HEK293 (cell line): ENCODE measurements at regions not wholly inside any gene's neighbourhood (a gene's known extent, or its start where the extent isn't known, plus 50 kb on each side); places are given as distances from the start of the nearest gene placed in this dataset.

Source experiments
- CTCF ChIA-PET: fragments of 350-600 bp; formaldehyde crosslinking; extraction: SDS; loops from one replicate; lab custom pipeline; 2021; ENCODE audit warnings: antibody characterized with exemption; lab: Yijun Ruan, JAX
- POLR2A ChIA-PET: fragments of 300-600 bp; formaldehyde crosslinking; extraction: SDS; loops from one replicate; lab custom pipeline; 2020; ENCODE audit warnings: antibody characterized with exemption, inconsistent platforms; lab: Yijun Ruan, JAX
- H3K27ac ChIP-seq: fragments of 200-500 bp; sonication (Bioruptor generic); 2 replicates; pipeline ENCODE4 v1.5.1; 2014; ENCODE audit warnings: low read depth, low read length, control low read depth, inconsistent platforms; ENCODE audit errors: extremely low read depth
- H3K36me3 ChIP-seq, 2 experiments: fragments of 200-500 bp in 1 of 2; sonication (Bioruptor generic) in 1 of 2; 1 replicate in 1 of 2; 2 replicates in 1 of 2; pipeline ENCODE4 v1.5.1; 2014 to 2017; ENCODE audit warnings: inconsistent platforms in 2 of 2, low read length in 2 of 2; ENCODE audit not compliant: control insufficient read depth in 2 of 2, insufficient read depth in 1 of 2
- H3K4me1 ChIP-seq: fragments of 200-500 bp; sonication (Bioruptor generic); 2 replicates; pipeline ENCODE4 v1.5.1; 2014; ENCODE audit warnings: mild to moderate bottlenecking, low read length, inconsistent platforms; ENCODE audit not compliant: control insufficient read depth, insufficient read depth
- H3K4me3 ChIP-seq: 2 replicates; pipeline ENCODE4 v1.5.1; 2011; ENCODE audit warnings: low read depth, mild to moderate bottlenecking, control low read depth, low read length, moderate library complexity
- H3K9me3 ChIP-seq: fragments of 200-500 bp; sonication (Bioruptor generic); 2 replicates; pipeline ENCODE4 v1.5.1; 2014; ENCODE audit warnings: low read depth, low read length, inconsistent platforms; ENCODE audit not compliant: control insufficient read depth, insufficient read depth
- SP2 ChIP-seq: fragments of 450-650 bp; formaldehyde crosslinking; IDR thresholded peaks from 2 replicates; pipeline ENCODE4 v1.5.1; 2016; ENCODE audit warnings: missing biosample characterization, missing genetic modification characterization
- ZNF174 ChIP-seq: fragments of 450-650 bp; formaldehyde crosslinking; IDR thresholded peaks from 2 replicates; pipeline ENCODE4 v1.5.0; 2017; ENCODE audit warnings: missing biosample characterization, mild to moderate bottlenecking, missing genetic modification characterization
- ZNF266 ChIP-seq: fragments of 450-650 bp; formaldehyde crosslinking; IDR thresholded peaks from 2 replicates; pipeline ENCODE4 v1.5.1; 2016; ENCODE audit warnings: missing biosample characterization, missing genetic modification characterization, low read depth
- ZNF292 ChIP-seq: fragments of 450-650 bp; formaldehyde crosslinking; IDR thresholded peaks from 2 replicates; pipeline ENCODE4 v1.5.1; 2016; ENCODE audit warnings: low read depth, missing biosample characterization, missing genetic modification characterization, borderline replicate concordance
- ZNF423 ChIP-seq: fragments of 450-650 bp; formaldehyde crosslinking; IDR thresholded peaks from 2 replicates; pipeline ENCODE4 v1.5.1; 2016; ENCODE audit warnings: missing biosample characterization, missing genetic modification characterization
- ZNF529 ChIP-seq: fragments of 450-650 bp; formaldehyde crosslinking; IDR thresholded peaks from 2 replicates; pipeline ENCODE4 v1.5.1; 2017; ENCODE audit warnings: missing genetic modification characterization, missing biosample characterization; ENCODE audit not compliant: insufficient replicate concordance
- ZNF530 ChIP-seq: fragments of 450-650 bp; formaldehyde crosslinking; IDR thresholded peaks from 2 replicates; pipeline ENCODE4 v1.5.1; 2016; ENCODE audit warnings: low read depth, missing biosample characterization, missing genetic modification characterization
- ZNF792 ChIP-seq: fragments of 450-650 bp; formaldehyde crosslinking; IDR thresholded peaks from 2 replicates; pipeline ENCODE4 v1.5.1; 2016; ENCODE audit warnings: missing biosample characterization, missing genetic modification characterization
- TF ChIP-seq, protein P1 (sequence below): fragments of 450-650 bp; formaldehyde crosslinking; IDR thresholded peaks from 2 replicates; pipeline ENCODE4 v1.5.1; 2016; ENCODE audit warnings: missing biosample characterization, missing genetic modification characterization
- TF ChIP-seq, protein P2 (sequence below): fragments of 450-650 bp; formaldehyde crosslinking; IDR thresholded peaks from 2 replicates; pipeline ENCODE4 v1.5.1; 2016; ENCODE audit warnings: missing biosample characterization, missing genetic modification characterization
- TF ChIP-seq, protein P3 (sequence below): sonication (generic); formaldehyde crosslinking; IDR thresholded peaks from 2 replicates; pipeline ENCODE4 v1.8.1; 2022; ENCODE audit warnings: mild to moderate bottlenecking, moderate library complexity, missing genetic modification reagents
- TF ChIP-seq, protein P4 (sequence below): fragments of 450-650 bp; formaldehyde crosslinking; IDR thresholded peaks from 2 replicates; pipeline ENCODE4 v1.5.1; 2016; ENCODE audit warnings: missing biosample characterization, missing genetic modification characterization
- TF ChIP-seq, protein P5 (sequence below): fragments of 450-650 bp; formaldehyde crosslinking; conservative IDR thresholded peaks from 2 replicates; pipeline ENCODE4 v1.5.1; 2016; ENCODE audit warnings: low read depth, missing biosample characterization, missing genetic modification characterization

DNA sequence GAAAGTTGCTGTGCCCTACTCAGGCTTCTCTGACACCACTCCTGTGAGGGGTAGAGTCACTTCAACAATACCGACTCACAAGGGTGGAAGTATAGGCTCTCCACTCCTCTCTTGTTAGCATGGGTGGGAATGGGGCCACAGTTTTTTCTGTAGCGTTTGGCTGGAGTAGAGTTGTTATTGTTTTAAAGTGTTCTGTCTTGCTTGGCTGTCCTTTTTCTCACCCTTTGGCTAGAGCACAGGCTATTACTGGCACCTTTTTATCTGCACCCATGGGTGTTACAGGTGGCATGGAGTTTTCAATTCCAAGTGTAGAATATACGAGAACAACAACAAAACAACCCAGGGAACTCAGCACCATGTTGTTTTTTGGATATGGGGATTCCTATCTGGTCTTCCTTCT is 74.3 kb upstream of the CD5L start:
- Histone ChIP-seq H3K9me3 (no peaks in the 10 kb centered on the region), H3K36me3 (no peaks in the 10 kb centered on the region), H3K4me3 (no peak overlapping the region), H3K27ac (no peak overlapping the region), H3K4me1 (no peaks in the 10 kb centered on the region)
- TF ChIP-seq ZNF529 = no peak
- TF ChIP-seq, protein P1, sequence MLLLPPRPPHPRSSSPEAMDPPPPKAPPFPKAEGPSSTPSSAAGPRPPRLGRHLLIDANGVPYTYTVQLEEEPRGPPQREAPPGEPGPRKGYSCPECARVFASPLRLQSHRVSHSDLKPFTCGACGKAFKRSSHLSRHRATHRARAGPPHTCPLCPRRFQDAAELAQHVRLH (tag by site-specific recombination) = no peak
- TF ChIP-seq ZNF174 (tag by site-specific recombination) = no peak
- no peak for TF ChIP-seq ZNF792 (tag by site-specific recombination)
- TF ChIP-seq, protein P2, sequence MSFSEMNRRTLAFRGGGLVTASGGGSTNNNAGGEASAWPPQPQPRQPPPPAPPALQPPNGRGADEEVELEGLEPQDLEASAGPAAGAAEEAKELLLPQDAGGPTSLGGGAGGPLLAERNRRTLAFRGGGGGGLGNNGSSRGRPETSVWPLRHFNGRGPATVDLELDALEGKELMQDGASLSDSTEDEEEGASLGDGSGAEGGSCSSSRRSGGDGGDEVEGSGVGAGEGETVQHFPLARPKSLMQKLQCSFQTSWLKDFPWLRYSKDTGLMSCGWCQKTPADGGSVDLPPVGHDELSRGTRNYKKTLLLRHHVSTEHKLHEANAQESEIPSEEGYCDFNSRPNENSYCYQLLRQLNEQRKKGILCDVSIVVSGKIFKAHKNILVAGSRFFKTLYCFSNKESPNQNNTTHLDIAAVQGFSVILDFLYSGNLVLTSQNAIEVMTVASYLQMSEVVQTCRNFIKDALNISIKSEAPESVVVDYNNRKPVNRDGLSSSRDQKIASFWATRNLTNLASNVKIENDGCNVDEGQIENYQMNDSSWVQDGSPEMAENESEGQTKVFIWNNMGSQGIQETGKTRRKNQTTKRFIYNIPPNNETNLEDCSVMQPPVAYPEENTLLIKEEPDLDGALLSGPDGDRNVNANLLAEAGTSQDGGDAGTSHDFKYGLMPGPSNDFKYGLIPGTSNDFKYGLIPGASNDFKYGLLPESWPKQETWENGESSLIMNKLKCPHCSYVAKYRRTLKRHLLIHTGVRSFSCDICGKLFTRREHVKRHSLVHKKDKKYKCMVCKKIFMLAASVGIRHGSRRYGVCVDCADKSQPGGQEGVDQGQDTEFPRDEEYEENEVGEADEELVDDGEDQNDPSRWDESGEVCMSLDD (tag by site-specific recombination) = no peak
- TF ChIP-seq, protein P3, sequence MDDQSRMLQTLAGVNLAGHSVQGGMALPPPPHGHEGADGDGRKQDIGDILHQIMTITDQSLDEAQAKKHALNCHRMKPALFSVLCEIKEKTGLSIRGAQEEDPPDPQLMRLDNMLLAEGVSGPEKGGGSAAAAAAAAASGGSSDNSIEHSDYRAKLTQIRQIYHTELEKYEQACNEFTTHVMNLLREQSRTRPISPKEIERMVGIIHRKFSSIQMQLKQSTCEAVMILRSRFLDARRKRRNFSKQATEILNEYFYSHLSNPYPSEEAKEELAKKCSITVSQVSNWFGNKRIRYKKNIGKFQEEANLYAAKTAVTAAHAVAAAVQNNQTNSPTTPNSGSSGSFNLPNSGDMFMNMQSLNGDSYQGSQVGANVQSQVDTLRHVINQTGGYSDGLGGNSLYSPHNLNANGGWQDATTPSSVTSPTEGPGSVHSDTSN (CRISPR knock-in tag) = no peak
- TF ChIP-seq, protein P4, sequence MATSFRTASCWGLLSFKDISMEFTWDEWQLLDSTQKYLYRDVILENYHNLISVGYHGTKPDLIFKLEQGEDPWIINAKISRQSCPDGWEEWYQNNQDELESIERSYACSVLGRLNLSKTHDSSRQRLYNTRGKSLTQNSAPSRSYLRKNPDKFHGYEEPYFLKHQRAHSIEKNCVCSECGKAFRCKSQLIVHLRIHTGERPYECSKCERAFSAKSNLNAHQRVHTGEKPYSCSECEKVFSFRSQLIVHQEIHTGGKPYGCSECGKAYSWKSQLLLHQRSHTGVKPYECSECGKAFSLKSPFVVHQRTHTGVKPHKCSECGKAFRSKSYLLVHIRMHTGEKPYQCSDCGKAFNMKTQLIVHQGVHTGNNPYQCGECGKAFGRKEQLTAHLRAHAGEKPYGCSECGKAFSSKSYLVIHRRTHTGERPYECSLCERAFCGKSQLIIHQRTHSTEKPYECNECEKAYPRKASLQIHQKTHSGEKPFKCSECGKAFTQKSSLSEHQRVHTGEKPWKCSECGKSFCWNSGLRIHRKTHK (tag by site-specific recombination) = no peak
- TF ChIP-seq, protein P5, sequence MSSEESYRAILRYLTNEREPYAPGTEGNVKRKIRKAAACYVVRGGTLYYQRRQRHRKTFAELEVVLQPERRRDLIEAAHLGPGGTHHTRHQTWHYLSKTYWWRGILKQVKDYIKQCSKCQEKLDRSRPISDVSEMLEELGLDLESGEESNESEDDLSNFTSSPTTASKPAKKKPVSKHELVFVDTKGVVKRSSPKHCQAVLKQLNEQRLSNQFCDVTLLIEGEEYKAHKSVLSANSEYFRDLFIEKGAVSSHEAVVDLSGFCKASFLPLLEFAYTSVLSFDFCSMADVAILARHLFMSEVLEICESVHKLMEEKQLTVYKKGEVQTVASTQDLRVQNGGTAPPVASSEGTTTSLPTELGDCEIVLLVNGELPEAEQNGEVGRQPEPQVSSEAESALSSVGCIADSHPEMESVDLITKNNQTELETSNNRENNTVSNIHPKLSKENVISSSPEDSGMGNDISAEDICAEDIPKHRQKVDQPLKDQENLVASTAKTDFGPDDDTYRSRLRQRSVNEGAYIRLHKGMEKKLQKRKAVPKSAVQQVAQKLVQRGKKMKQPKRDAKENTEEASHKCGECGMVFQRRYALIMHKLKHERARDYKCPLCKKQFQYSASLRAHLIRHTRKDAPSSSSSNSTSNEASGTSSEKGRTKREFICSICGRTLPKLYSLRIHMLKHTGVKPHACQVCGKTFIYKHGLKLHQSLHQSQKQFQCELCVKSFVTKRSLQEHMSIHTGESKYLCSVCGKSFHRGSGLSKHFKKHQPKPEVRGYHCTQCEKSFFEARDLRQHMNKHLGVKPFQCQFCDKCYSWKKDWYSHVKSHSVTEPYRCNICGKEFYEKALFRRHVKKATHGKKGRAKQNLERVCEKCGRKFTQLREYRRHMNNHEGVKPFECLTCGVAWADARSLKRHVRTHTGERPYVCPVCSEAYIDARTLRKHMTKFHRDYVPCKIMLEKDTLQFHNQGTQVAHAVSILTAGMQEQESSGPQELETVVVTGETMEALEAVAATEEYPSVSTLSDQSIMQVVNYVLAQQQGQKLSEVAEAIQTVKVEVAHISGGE (tag by site-specific recombination) = no peak
- TF ChIP-seq ZNF292 (tag by site-specific recombination) = no peak
- no peak for TF ChIP-seq SP2 (tag by site-specific recombination)
- no peak for TF ChIP-seq ZNF266 (tag by site-specific recombination)
- ChIA-PET POLR2A (no interaction called here), CTCF (no interaction called here)

DNA sequence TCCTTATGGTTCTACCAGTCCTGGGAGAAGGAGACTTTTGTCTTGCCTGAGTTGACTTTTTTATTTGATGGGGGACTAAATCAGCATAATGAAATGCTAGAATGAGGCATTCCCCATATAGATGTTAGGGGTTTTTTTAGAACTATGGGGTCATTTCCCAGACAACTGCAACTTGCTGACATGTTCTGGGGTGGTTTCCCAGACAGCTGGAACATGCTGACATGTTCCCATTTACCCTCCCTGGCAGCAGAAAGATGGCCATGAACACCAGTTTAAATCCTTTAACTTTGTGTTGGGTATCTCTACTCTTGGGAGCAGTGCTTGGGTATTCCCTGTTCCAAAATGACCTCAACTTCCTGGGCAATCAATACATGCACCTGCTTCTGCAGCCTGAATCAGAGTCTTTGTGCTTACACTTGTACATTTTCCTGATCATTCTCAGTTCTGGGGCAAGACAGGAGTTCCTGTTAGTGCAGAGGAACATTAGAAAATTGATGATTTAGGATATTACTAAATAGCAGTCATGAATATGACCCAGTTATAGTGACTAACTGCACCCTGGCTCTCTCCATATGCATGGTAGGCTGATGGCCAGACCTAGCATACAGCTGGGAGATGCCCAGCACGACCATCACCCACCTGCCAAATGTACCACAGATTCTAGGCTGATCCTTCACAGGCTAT is 75.4 kb upstream of the CD5L start:
- Histone ChIP-seq H3K4me1 (no peaks in the 10 kb centered on the region), H3K36me3 (no peaks in the 10 kb centered on the region), H3K9me3 (no peaks in the 10 kb centered on the region), H3K4me3 (no peak overlapping the region), H3K27ac (no peak overlapping the region)
- ChIA-PET CTCF (no interaction called here), POLR2A (no interaction called here)
- no peak for TF ChIP-seq ZNF423 (tag by site-specific recombination)
- no peak for TF ChIP-seq ZNF530 (tag by site-specific recombination)
